Activated T-helper 1 cell treated with anti-CD3 and anti-CD28 coated beads, Interleukin-2, amount 50 U/mL, for 16 hours (primary cell): ENCODE measurements at regions not wholly inside any gene's neighbourhood (a gene's known extent, or its start where the extent isn't known, plus 50 kb on each side); places are given as distances from the start of the nearest gene placed in this dataset.
"Not testable (repeated sequence)": the region's sequence is repeated elsewhere in the genome, so short reads cannot be mapped to it uniquely, and the experiment has no call there.

Experiments used
- DNase-seq, 2 donors: peaks; one replicate each; pipeline ENCODE4 v3.0.0-alpha.2; 2020; ENCODE audit warnings: low read depth in 1 of 2, low spot score in 1 of 2

GRCh38 chr7:94305836-94306235 lies 88.9 kb upstream of the COL1A2 start:
- no peak for DNase-seq

- DNase-seq: no peak
Observed at GRCh38 chr7:94307399-94308048, 87.2 kb upstream of the COL1A2 start.

GRCh38 chr7:94311515-94311914 lies 83.2 kb upstream of the COL1A2 start:
- no peak for DNase-seq

- DNase-seq: no peak
Observed at GRCh38 chr7:94313926-94314325, 80.8 kb upstream of the COL1A2 start.

GRCh38 chr7:94314413-94315410 lies 80.0 kb upstream of the COL1A2 start:
- no peak for DNase-seq

- DNase-seq: not testable (repeated sequence)
Observed at GRCh38 chr7:94321138-94321537, 73.6 kb upstream of the COL1A2 start.

- DNase-seq: no peak
Observed at GRCh38 chr7:94323844-94324243, 70.9 kb upstream of the COL1A2 start.

- DNase-seq: no peak
Observed at GRCh38 chr7:94324380-94325121, 70.1 kb upstream of the COL1A2 start.

- no peak for DNase-seq
Observed at GRCh38 chr7:94325122-94325475, 69.6 kb upstream of the COL1A2 start.

- DNase-seq: no peak
Observed at GRCh38 chr7:94330269-94331020, 64.2 kb upstream of the COL1A2 start.

GRCh38 chr7:94332571-94332970 lies 62.1 kb upstream of the COL1A2 start:
- DNase-seq: no peak

- no peak for DNase-seq
Observed at GRCh38 chr7:94333810-94334209, 60.9 kb upstream of the COL1A2 start.

- no peak for DNase-seq
Observed at GRCh38 chr7:94335586-94335985, 59.1 kb upstream of the COL1A2 start.

- no peak for DNase-seq
Observed at GRCh38 chr7:94336009-94336408, 58.7 kb upstream of the COL1A2 start.

- no peak for DNase-seq
Observed at GRCh38 chr7:94338921-94339371, 55.7 kb upstream of the COL1A2 start.

GRCh38 chr7:94344826-94345225 lies 49.9 kb upstream of the COL1A2 start:
- no peak for DNase-seq
